OCI-LY3 (cell line): ENCODE measurements at regions not wholly inside any gene's neighbourhood (a gene's known extent, or its start where the extent isn't known, plus 50 kb on each side); places are given as distances from the start of the nearest gene placed in this dataset.

Source experiments
- H2AFZ ChIP-seq: fragments of 200-600, 300-600 bp; shearing (Covaris generic); 2 replicates; pipeline ENCODE4 v1.6.0; 2014; ENCODE audit warnings: antibody characterized with exemption, low read depth, low read length
- H3K27ac ChIP-seq: fragments of 200-600, 300-600 bp; sonication (generic); 2 replicates; pipeline ENCODE4 v1.5.1; 2014; ENCODE audit warnings: mild to moderate bottlenecking, low read length, moderate library complexity, mixed read lengths
- H3K27me3 ChIP-seq: fragments of 200-600, 300-600 bp; sonication (generic); 2 replicates; pipeline ENCODE4 v1.6.1; 2014; ENCODE audit warnings: low read depth, low read length, mixed read lengths
- H3K36me3 ChIP-seq: fragments of 200-600, 300-600 bp; sonication (generic); replicated peaks from 2 replicates; pipeline ENCODE3; 2014; ENCODE audit warnings: low read depth, low read length, mixed read lengths
- H3K4me1 ChIP-seq: fragments of 300-600, 200-600 bp; sonication (generic); 2 replicates; pipeline ENCODE4 v1.6.1; 2014; ENCODE audit warnings: low read length, mixed read lengths
- H3K4me2 ChIP-seq: fragments of 200-600, 300-600 bp; sonication (generic); 2 replicates; pipeline ENCODE4 v1.6.1; 2014; ENCODE audit warnings: low read length, mixed read lengths
- H3K4me3 ChIP-seq: fragments of 300-600, 200-600 bp; sonication (generic); 2 replicates; pipeline ENCODE4 v1.5.1; 2014; ENCODE audit warnings: antibody characterized with exemption, mild to moderate bottlenecking, low read length, moderate library complexity
- H3K79me2 ChIP-seq: fragments of 300-600, 200-600 bp; shearing (Covaris generic); 2 replicates; pipeline ENCODE4 v1.6.1; 2014; ENCODE audit warnings: mild to moderate bottlenecking, low read length, mixed read lengths
- H3K9ac ChIP-seq: fragments of 300-600, 200-600 bp; shearing (Covaris generic); 2 replicates; pipeline ENCODE4 v1.6.0; 2014; ENCODE audit warnings: mild to moderate bottlenecking, low read length, moderate library complexity
- H3K9me3 ChIP-seq: fragments of 200-600, 300-600 bp; shearing (Covaris generic); 2 replicates; pipeline ENCODE4 v1.6.1; 2014; ENCODE audit warnings: low read length, mixed read lengths; ENCODE audit not compliant: insufficient read depth
- H4K20me1 ChIP-seq: fragments of 200-600, 300-600 bp; sonication (generic); 2 replicates; pipeline ENCODE4 v1.6.1; 2016; ENCODE audit warnings: low read length, mixed read lengths; ENCODE audit not compliant: insufficient read depth
- CTCF ChIP-seq: fragments of 200-600, 300-600 bp; sonication (generic); IDR thresholded peaks from 2 replicates; pipeline ENCODE4 v1.5.1; 2014; ENCODE audit warnings: antibody characterized with exemption, low read length, low read depth
- EZH2phosphoT487 ChIP-seq: fragments of 200-600 bp; shearing (Covaris generic); IDR thresholded peaks from 2 replicates; pipeline ENCODE4 v1.6.1; 2018; ENCODE audit warnings: antibody characterized with exemption, mixed run types, low read depth

GRCh38 chr10:123262456-123262855, 108.3 kb downstream of the BUB3 start:
- no peak for TF ChIP-seq EZH2phosphoT487
- H3K4me1 ChIP-seq = no peaks in the 10 kb centered on the region

GRCh38 chr10:123266971-123267370, 112.8 kb downstream of the BUB3 start:
- no peak overlapping the region for H3K4me2 ChIP-seq
- TF ChIP-seq CTCF (no peak), EZH2phosphoT487 (no peak)
- no peak overlapping the region for H2AFZ ChIP-seq
- no peaks in the 10 kb centered on the region for H3K27me3 ChIP-seq
- no peak overlapping the region for H3K9ac ChIP-seq
- no peaks in the 10 kb centered on the region for H3K79me2 ChIP-seq
- H4K20me1 ChIP-seq = no peaks in the 10 kb centered on the region
- H3K4me1 ChIP-seq = no peaks in the 10 kb centered on the region
- no peak overlapping the region for H3K4me3 ChIP-seq
- H3K36me3 ChIP-seq = no peaks in the 10 kb centered on the region
- H3K27ac ChIP-seq = no peak overlapping the region
- no peaks in the 10 kb centered on the region for H3K9me3 ChIP-seq

More at GRCh38 chr10:123262456-123262855, 108.3 kb downstream of the BUB3 start:
- H3K4me2 ChIP-seq = no peak overlapping the region
- no peaks in the 10 kb centered on the region for H3K79me2 ChIP-seq
- no peak overlapping the region for H2AFZ ChIP-seq
- H3K9ac ChIP-seq = no peak overlapping the region
- H3K27ac ChIP-seq = no peak overlapping the region
- H3K9me3 ChIP-seq = no peaks in the 10 kb centered on the region
- no peaks in the 10 kb centered on the region for H3K27me3 ChIP-seq
- no peaks in the 10 kb centered on the region for H4K20me1 ChIP-seq
- no peak overlapping the region for H3K4me3 ChIP-seq
- no peaks in the 10 kb centered on the region for H3K36me3 ChIP-seq

- no peak overlapping the region for H3K27ac ChIP-seq
- H3K4me3 ChIP-seq = no peak overlapping the region
- H3K4me2 ChIP-seq = no peak overlapping the region
- no peaks in the 10 kb centered on the region for H3K36me3 ChIP-seq
- no peaks in the 10 kb centered on the region for H3K4me1 ChIP-seq
- no peak overlapping the region for H2AFZ ChIP-seq
- no peaks in the 10 kb centered on the region for H3K9me3 ChIP-seq
- H3K27me3 ChIP-seq = no peaks in the 10 kb centered on the region
- H3K9ac ChIP-seq = no peak overlapping the region
- H3K79me2 ChIP-seq = no peaks in the 10 kb centered on the region
- no peaks in the 10 kb centered on the region for H4K20me1 ChIP-seq
- TF ChIP-seq EZH2phosphoT487 (no peak), CTCF (no peak)
Measured at GRCh38 chr10:123269017-123269552, 114.9 kb downstream of the BUB3 start.

- no peak overlapping the region for H3K4me3 ChIP-seq
- H3K36me3 ChIP-seq = no peaks in the 10 kb centered on the region
- H3K4me1 ChIP-seq = no peaks in the 10 kb centered on the region
- H3K9ac ChIP-seq = no peak overlapping the region
- no peak for TF ChIP-seq EZH2phosphoT487
- no peak for TF ChIP-seq CTCF
- H3K4me2 ChIP-seq = no peak overlapping the region
- H3K27me3 ChIP-seq = no peaks in the 10 kb centered on the region
- no peaks in the 10 kb centered on the region for H3K9me3 ChIP-seq
- H2AFZ ChIP-seq = no peak overlapping the region
- H3K79me2 ChIP-seq = no peaks in the 10 kb centered on the region
- H4K20me1 ChIP-seq = no peaks in the 10 kb centered on the region
- H3K27ac ChIP-seq = no peak overlapping the region
Measured at GRCh38 chr10:123269675-123270074, 115.5 kb downstream of the BUB3 start.
